ENCODE measurements at regions not wholly inside any gene's neighbourhood (a gene's known extent, or its start where the extent isn't known, plus 50 kb on each side); places are given as distances from the start of the nearest gene placed in this dataset.

DNA sequence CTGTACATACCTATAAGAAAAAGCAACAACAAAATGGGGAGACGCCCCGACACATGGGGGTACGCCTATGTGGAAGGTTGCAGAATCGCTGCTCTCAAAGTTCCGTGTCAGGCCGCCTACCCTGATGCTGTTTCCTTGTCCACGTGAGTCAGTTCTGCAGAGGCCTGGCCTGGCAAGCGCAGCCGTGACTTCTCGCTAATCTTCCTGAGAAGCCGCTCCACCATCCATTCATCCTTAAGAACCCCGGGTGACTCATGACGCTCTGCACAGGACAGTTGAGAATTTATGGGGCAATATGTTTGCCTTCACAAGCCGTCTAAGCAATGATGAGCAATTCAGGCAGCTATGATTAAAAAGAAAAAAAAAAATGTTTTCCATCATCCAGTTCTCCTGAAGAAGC lies 122.3 kb upstream of the TMPRSS2 start:
- TF ChIP-seq, protein P1, sequence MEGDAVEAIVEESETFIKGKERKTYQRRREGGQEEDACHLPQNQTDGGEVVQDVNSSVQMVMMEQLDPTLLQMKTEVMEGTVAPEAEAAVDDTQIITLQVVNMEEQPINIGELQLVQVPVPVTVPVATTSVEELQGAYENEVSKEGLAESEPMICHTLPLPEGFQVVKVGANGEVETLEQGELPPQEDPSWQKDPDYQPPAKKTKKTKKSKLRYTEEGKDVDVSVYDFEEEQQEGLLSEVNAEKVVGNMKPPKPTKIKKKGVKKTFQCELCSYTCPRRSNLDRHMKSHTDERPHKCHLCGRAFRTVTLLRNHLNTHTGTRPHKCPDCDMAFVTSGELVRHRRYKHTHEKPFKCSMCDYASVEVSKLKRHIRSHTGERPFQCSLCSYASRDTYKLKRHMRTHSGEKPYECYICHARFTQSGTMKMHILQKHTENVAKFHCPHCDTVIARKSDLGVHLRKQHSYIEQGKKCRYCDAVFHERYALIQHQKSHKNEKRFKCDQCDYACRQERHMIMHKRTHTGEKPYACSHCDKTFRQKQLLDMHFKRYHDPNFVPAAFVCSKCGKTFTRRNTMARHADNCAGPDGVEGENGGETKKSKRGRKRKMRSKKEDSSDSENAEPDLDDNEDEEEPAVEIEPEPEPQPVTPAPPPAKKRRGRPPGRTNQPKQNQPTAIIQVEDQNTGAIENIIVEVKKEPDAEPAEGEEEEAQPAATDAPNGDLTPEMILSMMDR (IDR thresholded peaks at IDR 0.05; ENCODE audit: control extremely low read depth, extremely low read depth) = no peak
- H3K9ac ChIP-seq (ENCODE audit: insufficient read depth in 1 of 2, low read length in 2 of 2) = no peak overlapping the region
- 88 to 90% methylated on average over 14 of the region's 14 CpGs for WGBS, 2 donors
- no peaks in the 10 kb centered on the region for H3K36me3 ChIP-seq (ENCODE audit: control insufficient read depth in 4 of 4, insufficient read depth in 4 of 4, low read length in 4 of 4)
- ATAC-seq (ENCODE audit: insufficient read depth, low FRiP score) (no peak), DNase-seq (no peak)
- no peak overlapping the region for H3K27ac ChIP-seq (ENCODE audit: low read depth in 1 of 2, low read length in 1 of 2)
- H3K27me3 ChIP-seq (ENCODE audit: control insufficient read depth in 3 of 3, insufficient read depth in 3 of 3, low read length in 2 of 3) = no peaks in the 10 kb centered on the region
- no peaks in the 10 kb centered on the region for H3K9me3 ChIP-seq (ENCODE audit: control insufficient read depth in 4 of 4, insufficient read depth in 3 of 4, low read length in 3 of 4)
- H3K4me1 ChIP-seq (ENCODE audit: control insufficient read depth in 5 of 5, insufficient read depth in 5 of 5, low read length in 5 of 5) = peaks cover 0 to 4% (median 0%) of the 10 kb centered on the region in 5 donors
- H3K4me3 ChIP-seq = no peak overlapping the region

DNA sequence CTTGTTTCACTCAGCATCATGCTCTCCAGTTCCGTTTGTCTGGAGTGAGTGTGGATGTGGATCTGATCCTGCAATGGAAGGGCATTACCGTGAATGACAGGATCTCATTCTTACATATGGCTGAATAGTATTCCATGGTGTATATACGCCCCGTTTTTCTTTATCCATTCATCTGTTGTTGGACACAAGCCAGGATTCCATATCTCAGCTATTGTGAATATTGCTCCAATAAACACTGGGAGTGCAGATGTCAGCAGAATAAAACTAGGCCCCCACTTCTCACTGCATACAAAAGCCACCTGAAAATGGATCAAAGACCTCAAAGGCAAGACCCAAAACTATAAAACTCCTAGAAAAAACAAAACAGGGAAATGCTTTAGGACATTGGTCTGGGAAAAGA lies 120.3 kb upstream of the TMPRSS2 start:
- no peak overlapping the region for H3K9ac ChIP-seq (ENCODE audit: insufficient read depth in 1 of 2, low read length in 2 of 2)
- H3K36me3 ChIP-seq (ENCODE audit: control insufficient read depth in 4 of 4, insufficient read depth in 4 of 4, low read length in 4 of 4) = no peaks in the 10 kb centered on the region
- DNase-seq (no peak), ATAC-seq (ENCODE audit: insufficient read depth, low FRiP score) (no peak)
- H3K27ac ChIP-seq (ENCODE audit: low read depth in 1 of 2, low read length in 1 of 2) = no peak overlapping the region
- peaks cover 0 to 2% (median 0%) of the 10 kb centered on the region in 4 donors for H3K9me3 ChIP-seq (ENCODE audit: control insufficient read depth in 4 of 4, insufficient read depth in 3 of 4, low read length in 3 of 4)
- 71 to 72% methylated on average over 4 of the region's 4 CpGs for WGBS, 2 donors
- peaks cover 0 to 4% (median 0%) of the 10 kb centered on the region in 5 donors for H3K4me1 ChIP-seq (ENCODE audit: control insufficient read depth in 5 of 5, insufficient read depth in 5 of 5, low read length in 5 of 5)
- H3K4me3 ChIP-seq = no peak overlapping the region
- H3K27me3 ChIP-seq (ENCODE audit: control insufficient read depth in 3 of 3, insufficient read depth in 3 of 3, low read length in 2 of 3) = no peaks in the 10 kb centered on the region
- TF ChIP-seq, protein P1 (IDR thresholded peaks at IDR 0.05; ENCODE audit: control extremely low read depth, extremely low read depth) = no peak

DNA sequence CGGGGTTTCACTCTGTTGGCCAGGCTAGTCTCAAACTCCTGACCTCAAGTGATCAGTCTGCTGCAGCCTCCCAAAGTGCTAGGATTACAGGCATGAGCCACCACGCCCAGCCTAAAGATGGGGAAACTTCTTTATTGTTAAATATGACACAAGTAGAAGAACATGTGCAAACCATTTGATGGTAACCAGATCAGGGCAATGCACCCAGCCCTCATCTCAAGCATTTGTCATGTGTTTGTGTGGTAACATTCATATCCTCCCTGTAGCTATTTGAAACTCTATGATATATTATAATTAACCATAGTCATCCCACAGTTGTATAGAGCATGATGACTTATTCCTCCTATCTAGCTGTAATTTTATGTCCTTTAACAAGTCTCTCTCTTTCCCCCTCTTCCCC lies 119.5 kb upstream of the TMPRSS2 start:
- peaks cover 0 to 4% (median 0%) of the 10 kb centered on the region in 5 donors for H3K4me1 ChIP-seq (ENCODE audit: control insufficient read depth in 5 of 5, insufficient read depth in 5 of 5, low read length in 5 of 5)
- H3K27me3 ChIP-seq (ENCODE audit: control insufficient read depth in 3 of 3, insufficient read depth in 3 of 3, low read length in 2 of 3) = no peaks in the 10 kb centered on the region
- DNase-seq (no peak), ATAC-seq (ENCODE audit: insufficient read depth, low FRiP score) (no peak)
- TF ChIP-seq, protein P1 (IDR thresholded peaks at IDR 0.05; ENCODE audit: control extremely low read depth, extremely low read depth) = no peak
- no peak overlapping the region for H3K9ac ChIP-seq (ENCODE audit: insufficient read depth in 1 of 2, low read length in 2 of 2)
- peaks cover 0 to 2% (median under 1%) of the 10 kb centered on the region in 4 donors for H3K9me3 ChIP-seq (ENCODE audit: control insufficient read depth in 4 of 4, insufficient read depth in 3 of 4, low read length in 3 of 4)
- 80 to 98% methylated on average over 2 of the region's 2 CpGs for WGBS, 2 donors
- no peak overlapping the region for H3K27ac ChIP-seq (ENCODE audit: low read depth in 1 of 2, low read length in 1 of 2)
- no peak overlapping the region for H3K4me3 ChIP-seq
- H3K36me3 ChIP-seq (ENCODE audit: control insufficient read depth in 4 of 4, insufficient read depth in 4 of 4, low read length in 4 of 4) = no peaks in the 10 kb centered on the region

DNA sequence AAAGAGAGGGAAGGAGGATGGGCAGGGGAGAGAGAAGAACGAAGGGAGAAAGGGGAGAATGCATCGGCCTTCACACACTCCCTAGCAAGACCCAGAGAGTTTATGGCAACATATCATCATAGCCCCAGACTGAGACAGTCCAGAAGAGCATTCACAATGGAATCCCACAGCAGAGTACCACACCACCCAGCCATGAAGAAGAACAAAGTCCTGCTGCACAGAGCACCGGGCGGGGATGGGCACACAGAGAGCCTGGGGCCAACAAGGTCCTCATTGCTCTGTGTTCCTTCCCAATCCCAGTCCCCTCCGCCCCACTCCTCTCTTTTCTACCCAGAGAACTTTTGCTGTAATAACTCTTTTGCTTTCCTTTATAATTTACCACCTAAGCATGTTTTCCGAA lies 118.1 kb upstream of the TMPRSS2 start:
- Histone ChIP-seq H3K36me3 (ENCODE audit: control insufficient read depth in 4 of 4, insufficient read depth in 4 of 4, low read length in 4 of 4) (no peaks in the 10 kb centered on the region), H3K27ac (ENCODE audit: low read depth in 1 of 2, low read length in 1 of 2) (no peak overlapping the region), H3K4me3 (no peak overlapping the region), H3K9ac (ENCODE audit: insufficient read depth in 1 of 2, low read length in 2 of 2) (no peak overlapping the region), H3K9me3 (ENCODE audit: control insufficient read depth in 4 of 4, insufficient read depth in 3 of 4, low read length in 3 of 4) (peaks cover 0 to 2% (median under 1%) of the 10 kb centered on the region in 4 donors), H3K27me3 (ENCODE audit: control insufficient read depth in 3 of 3, insufficient read depth in 3 of 3, low read length in 2 of 3) (no peaks in the 10 kb centered on the region), H3K4me1 (ENCODE audit: control insufficient read depth in 5 of 5, insufficient read depth in 5 of 5, low read length in 5 of 5) (peaks cover 0 to 10% (median 0%) of the 10 kb centered on the region in 5 donors)
- no peak for ATAC-seq (ENCODE audit: insufficient read depth, low FRiP score)
- TF ChIP-seq, protein P1 (IDR thresholded peaks at IDR 0.05; ENCODE audit: control extremely low read depth, extremely low read depth) = no peak
- 81 to 87% methylated on average over 5 to 6 of the region's 6 CpGs for WGBS, 2 donors
- no peak for DNase-seq

Measured in lung (tissue), 11 donors.